ENCODE measurements at regions not wholly inside any gene's neighbourhood (a gene's known extent, or its start where the extent isn't known, plus 50 kb on each side); places are given as distances from the start of the nearest gene placed in this dataset.

DNA sequence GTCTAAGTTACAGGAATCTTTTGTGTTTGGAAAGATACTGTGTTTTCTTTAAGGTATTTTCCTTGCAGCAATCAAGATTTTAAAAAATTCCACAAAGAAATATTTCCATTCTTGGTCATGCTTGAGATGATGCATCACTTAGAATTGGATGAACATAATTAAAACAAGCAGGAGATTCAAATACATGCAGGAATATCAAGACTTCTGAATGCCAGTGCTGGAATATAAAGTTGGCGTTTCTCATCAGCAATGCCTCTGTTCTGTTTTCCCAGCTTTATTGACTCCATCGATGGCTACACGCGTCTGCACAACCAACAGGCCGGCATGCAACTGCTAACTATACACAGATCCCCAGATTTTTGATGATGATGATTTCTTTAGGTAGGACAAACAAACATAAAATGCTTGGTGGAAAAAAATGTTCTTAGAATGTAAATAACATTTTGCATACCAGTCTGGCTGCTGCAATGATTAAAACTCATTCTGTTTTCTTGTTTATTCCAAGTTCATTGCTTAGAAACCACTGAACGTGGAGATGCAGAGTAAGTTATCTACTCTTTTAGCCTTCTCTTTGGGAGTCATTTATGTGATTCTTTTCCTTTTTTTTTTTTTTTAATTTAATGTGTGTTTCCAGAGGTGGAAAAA is 91.3 kb upstream of the FAM171A1 start:
- Histone ChIP-seq H3K36me3 (no peaks in the 10 kb centered on the region), H3K27ac (no peak overlapping the region)
- DNase-seq: no peak

DNA sequence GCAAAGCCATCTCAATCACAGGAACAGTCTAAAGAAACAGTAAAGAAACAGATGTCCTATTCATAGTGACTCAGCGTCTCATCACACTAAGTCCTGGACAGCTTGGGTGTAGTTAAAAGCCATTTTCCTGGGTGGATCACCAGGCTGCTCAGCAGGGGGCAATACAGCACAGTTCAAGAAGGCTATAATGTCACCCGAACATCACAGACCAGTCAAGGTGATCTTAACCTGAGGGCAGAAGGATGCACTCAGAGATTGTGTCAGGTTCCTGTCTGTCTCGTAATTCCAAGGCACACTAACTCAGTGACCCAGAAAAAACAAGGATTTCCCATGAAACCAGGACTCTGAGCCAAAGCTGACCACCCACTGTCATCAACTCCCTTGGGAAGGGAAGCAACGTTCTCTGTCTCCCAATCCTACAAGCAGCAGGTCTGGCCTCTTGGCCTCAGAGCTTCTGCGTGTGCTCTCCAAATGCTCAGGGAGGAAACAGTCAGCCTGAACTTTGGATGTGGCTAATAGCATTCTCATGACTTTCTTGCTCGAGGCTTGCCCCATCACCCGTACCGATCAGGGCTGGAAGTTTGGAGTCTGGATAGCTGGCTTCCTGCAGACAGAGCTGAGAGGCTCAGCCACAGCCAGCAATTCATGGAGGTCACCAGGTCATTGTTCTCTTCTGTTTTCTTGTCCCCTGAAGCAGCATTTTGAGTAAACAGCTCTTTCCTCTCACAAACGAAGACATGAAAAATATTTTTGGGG is 90.4 kb upstream of the FAM171A1 start:
- Histone ChIP-seq H3K27me3 (no peaks in the 10 kb centered on the region), H3K9me3 (replicated peaks) (no peaks in the 10 kb centered on the region), H3K4me1 (no peaks in the 10 kb centered on the region), H3K27ac (no peak overlapping the region), H3K4me3 (no peak overlapping the region), H3K36me3 (no peaks in the 10 kb centered on the region)
- no peak for DNase-seq

More for the DNA sequence above, 91.3 kb upstream of the FAM171A1 start:
- Histone ChIP-seq H3K4me1 (no peaks in the 10 kb centered on the region), H3K4me3 (no peak overlapping the region), H3K9me3 (replicated peaks) (no peaks in the 10 kb centered on the region), H3K27me3 (no peaks in the 10 kb centered on the region)

DNA sequence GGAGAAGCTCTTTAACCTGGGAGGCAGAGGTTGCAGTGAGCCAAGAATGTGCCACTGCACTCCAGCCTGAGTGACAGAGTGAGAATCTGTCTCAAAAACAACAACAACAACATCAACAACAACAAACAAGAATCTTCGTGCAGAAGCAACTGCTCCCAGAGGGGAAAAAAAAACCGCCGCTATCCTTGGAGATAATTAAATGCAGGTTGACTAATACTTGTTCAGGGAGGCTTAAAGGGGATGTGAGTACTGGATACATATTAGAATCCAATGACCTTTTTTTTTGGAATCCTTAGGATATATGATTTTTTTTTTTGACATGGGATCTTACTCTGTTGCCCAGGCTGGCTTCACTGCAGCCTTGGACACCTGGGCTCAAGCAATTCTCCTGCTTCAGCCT is 89.6 kb upstream of the FAM171A1 start:
- H3K9me3 ChIP-seq (replicated peaks): no peaks in the 10 kb centered on the region
- no peak overlapping the region for H3K27ac ChIP-seq
- H3K27me3 ChIP-seq: no peaks in the 10 kb centered on the region
- DNase-seq: no peak
- no peak overlapping the region for H3K4me3 ChIP-seq
- H3K36me3 ChIP-seq: no peaks in the 10 kb centered on the region
- no peaks in the 10 kb centered on the region for H3K4me1 ChIP-seq

DNA sequence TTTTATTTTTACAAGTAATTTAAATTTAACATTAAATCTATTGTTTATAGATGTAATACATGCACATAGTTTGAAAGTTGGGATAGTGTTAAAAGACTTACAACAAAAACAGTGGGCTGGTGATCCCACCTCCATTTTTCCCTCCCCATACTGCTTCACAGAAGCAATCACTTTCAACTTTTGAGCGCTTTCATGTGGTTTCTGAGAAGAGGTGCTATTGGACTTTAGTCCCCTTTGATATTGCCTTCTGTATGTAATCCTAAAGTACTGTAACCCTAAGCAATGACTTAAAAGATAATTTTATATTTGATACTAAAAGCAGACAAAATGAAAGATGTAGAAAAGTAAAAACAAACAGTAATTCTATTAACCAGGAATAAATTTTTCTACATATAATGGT is 88.1 kb upstream of the FAM171A1 start:
- no peak overlapping the region for H3K27ac ChIP-seq
- H3K4me3 ChIP-seq: no peak overlapping the region
- H3K4me1 ChIP-seq: no peaks in the 10 kb centered on the region
- no peaks in the 10 kb centered on the region for H3K27me3 ChIP-seq
- H3K36me3 ChIP-seq: no peaks in the 10 kb centered on the region
- no peak for DNase-seq
- no peaks in the 10 kb centered on the region for H3K9me3 ChIP-seq (replicated peaks)

DNA sequence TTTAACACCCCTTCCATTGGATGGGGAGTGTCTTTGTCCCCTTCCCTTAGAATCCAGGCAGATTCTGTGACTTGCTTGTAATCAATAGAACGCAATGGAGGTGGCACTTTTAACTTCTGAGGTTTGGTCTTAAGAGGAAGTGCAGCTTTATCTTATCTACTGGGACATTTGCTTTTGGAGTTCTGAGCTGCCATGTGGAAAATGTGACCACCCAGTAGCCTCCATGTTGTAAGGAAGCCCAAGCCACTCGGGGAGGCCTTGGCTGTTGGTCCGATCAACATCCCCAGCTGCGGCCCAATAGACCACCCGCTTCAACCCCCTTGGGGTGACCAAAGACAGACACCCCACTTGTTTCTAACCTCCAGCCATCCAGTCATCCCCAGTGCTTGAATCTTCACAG is 86.3 kb upstream of the FAM171A1 start:
- H3K4me3 ChIP-seq: no peak overlapping the region
- H3K27me3 ChIP-seq: no peaks in the 10 kb centered on the region
- H3K36me3 ChIP-seq: no peaks in the 10 kb centered on the region
- no peak overlapping the region for H3K27ac ChIP-seq
- H3K4me1 ChIP-seq: no peaks in the 10 kb centered on the region
- H3K9me3 ChIP-seq (replicated peaks): no peaks in the 10 kb centered on the region
- no peak for DNase-seq

DNA sequence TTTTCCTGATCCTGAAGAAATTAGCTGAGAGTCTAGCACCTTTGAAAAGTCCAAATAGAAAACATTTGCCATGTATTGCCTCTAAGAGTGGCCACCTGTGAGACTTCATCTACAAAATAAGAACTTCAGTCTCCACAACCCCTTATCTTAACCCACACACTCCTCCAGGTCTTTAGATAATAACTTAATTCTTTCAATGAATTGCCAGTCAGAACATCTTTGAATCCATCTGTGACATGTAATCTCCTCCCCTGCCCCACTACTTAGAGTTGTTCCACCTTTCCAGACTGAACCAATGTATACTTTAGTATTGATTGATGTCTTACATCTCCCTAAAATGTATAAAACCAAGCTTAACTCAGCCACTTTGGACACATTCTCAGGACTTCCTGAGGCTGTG is 84.4 kb upstream of the FAM171A1 start:
- Histone ChIP-seq H3K4me1 (no peaks in the 10 kb centered on the region), H3K9me3 (replicated peaks) (no peaks in the 10 kb centered on the region), H3K27me3 (no peaks in the 10 kb centered on the region), H3K27ac (no peak overlapping the region), H3K4me3 (no peak overlapping the region), H3K36me3 (no peaks in the 10 kb centered on the region)
- DNase-seq: no peak

DNA sequence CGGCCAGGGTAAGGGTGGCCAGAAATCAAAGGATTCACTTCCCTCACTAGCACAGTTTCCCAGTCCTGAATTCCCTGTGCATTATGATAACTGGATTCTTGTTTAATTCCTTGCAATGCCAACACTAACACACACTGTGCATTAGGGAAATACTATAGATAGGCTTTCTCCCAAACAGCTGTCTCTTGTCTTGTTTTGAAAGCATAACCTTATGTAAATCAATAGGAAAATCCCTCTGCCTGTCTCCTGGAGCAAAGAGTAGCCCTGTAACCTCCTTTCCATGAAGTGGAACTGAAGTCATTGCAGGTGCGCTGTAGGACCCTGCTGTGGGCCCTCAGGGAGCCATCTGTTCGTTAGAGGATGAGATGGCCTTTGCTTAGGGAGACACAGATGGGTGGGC is 82.8 kb upstream of the FAM171A1 start:
- DNase-seq: no peak
- H3K9me3 ChIP-seq (replicated peaks): no peaks in the 10 kb centered on the region
- H3K36me3 ChIP-seq: no peaks in the 10 kb centered on the region
- H3K4me3 ChIP-seq: no peak overlapping the region
- no peaks in the 10 kb centered on the region for H3K27me3 ChIP-seq
- no peak overlapping the region for H3K27ac ChIP-seq
- no peaks in the 10 kb centered on the region for H3K4me1 ChIP-seq

DNA sequence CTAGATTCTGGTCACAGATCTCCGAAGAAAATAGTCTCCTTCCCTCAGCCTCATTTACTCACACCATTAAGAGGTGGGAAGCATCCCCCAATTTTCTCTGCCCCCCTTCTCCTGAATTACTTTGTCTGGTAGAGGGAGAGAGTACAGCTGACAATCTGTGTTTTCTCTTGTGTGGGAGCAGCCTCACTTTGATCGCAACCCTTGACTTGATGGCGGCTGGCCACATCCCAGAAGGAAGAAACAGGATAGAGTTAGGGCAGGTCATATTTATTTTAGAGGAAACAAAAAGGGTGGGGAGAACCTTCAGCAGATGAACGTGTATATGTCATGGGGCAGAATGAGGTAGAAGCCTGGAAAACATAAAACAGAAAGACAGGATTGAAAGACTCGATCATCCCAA is 82.4 kb upstream of the FAM171A1 start:
- DNase-seq: no peak
- Histone ChIP-seq H3K27me3 (no peaks in the 10 kb centered on the region), H3K27ac (no peak overlapping the region), H3K9me3 (replicated peaks) (no peaks in the 10 kb centered on the region), H3K4me3 (no peak overlapping the region), H3K36me3 (no peaks in the 10 kb centered on the region), H3K4me1 (no peaks in the 10 kb centered on the region)

DNA sequence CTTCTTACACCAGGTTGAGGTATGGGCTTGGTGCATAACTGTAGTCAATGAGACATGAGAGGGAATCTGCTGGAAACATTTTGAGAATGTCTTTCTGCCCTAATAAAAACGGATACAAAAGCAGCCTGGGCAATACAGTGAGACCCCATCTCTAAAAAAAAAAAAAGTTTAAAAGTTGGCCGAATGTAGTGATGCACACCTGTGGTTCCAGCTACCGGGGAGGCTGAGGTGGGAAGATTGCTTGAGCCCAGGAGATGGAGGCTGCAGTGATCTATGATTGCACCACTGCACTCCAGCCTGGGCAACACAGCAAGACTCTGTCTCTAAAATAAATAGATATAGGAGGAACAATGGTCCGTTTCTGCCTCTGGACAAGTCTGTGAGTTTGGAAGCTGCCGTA is 81.5 kb upstream of the FAM171A1 start:
- Histone ChIP-seq H3K27me3 (no peaks in the 10 kb centered on the region), H3K4me1 (no peaks in the 10 kb centered on the region), H3K27ac (no peak overlapping the region), H3K36me3 (no peaks in the 10 kb centered on the region), H3K9me3 (replicated peaks) (no peaks in the 10 kb centered on the region), H3K4me3 (no peak overlapping the region)
- DNase-seq: no peak

DNA sequence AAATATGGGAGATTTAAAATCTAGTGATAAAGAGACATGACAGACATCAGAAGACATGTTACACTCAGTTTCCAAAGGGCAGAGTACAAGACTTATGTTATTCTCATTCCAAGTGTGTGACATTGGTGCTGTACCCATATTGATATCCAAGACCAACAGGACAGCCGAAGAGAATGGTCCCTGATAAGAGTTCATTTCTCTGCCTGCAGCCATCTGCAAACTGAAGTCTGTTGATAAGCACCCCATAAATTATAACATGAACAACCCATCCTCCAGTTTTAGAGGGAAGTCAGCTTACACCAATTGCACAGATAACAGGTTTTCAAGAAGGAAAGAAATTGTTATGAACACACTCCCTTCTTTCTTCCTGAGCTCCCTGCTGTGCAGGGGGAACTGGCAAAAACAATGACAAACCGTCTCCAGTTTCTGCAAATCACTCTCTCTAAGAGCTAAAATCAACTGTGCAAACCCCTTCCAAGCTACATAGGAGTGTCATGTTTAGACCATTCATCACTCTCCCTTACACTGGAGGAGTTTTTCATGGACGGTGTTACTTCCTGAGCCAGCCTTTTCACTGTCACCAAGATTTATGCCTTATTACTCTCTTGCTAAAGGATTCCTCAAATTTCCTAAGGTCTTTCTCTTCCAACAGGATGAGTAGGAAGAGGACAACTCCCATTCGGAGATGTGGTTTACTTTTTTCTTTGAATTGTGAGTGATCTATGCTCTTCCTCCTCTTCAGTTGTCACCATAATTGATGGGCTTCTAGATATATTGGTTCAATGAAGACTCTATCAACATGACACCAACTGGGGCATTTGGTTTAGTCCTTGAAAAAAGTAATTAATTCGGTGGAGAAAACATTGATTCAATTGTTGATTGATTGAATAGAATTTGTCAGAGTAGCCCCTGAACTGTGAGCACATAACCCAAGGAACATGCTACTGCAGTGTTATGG is 80.3 kb upstream of the FAM171A1 start:
- Histone ChIP-seq H3K27me3 (no peaks in the 10 kb centered on the region), H3K9me3 (replicated peaks) (no peaks in the 10 kb centered on the region), H3K27ac (no peak overlapping the region), H3K4me3 (no peak overlapping the region), H3K36me3 (no peaks in the 10 kb centered on the region), H3K4me1 (no peaks in the 10 kb centered on the region)
- no peak for DNase-seq

DNA sequence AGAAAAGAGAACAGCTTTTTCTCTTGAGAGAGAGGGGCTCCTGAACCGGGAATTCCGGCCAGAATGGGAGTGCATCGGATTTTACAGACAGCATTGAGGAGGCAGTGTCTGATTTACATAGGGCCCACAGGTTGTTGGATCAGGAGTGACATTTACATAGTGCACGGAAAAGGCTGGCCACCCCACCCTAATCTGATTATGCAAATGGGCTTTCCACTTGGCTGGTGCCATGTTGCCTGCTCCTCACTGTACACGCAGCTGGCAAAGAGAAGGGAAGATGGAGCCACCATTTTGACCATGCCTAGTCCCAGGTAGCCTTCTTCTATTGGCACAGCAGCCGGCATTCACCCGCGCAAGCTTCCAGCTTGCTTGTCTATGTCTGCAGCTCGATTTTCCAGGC is 77.5 kb upstream of the FAM171A1 start:
- Histone ChIP-seq H3K9me3 (replicated peaks) (no peaks in the 10 kb centered on the region), H3K4me1 (no peaks in the 10 kb centered on the region), H3K36me3 (no peaks in the 10 kb centered on the region), H3K4me3 (no peak overlapping the region), H3K27me3 (no peaks in the 10 kb centered on the region), H3K27ac (no peak overlapping the region)
- DNase-seq: no peak

DNA sequence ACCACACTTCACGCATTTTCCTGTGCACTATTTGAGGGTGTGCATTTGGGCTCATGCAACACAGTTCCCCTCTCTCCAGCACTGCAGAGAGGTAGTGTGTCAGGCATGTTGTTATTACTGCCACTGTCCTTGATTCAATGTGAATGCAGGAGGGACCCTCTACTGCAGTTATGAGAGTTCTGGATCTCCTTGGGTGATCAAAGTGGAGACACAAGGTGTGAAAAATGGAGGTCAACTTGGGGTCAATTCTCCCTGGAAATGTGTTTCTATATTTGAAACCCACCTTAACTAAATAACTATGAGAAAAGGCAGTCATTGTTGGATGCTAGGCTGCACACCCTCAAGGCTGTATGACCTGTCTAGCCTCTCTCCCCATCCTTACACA is 73.9 kb upstream of the FAM171A1 start:
- no peaks in the 10 kb centered on the region for H3K36me3 ChIP-seq
- H3K27ac ChIP-seq: no peak overlapping the region
- DNase-seq: no peak
- H3K4me3 ChIP-seq: no peak overlapping the region
- H3K27me3 ChIP-seq: no peaks in the 10 kb centered on the region
- H3K9me3 ChIP-seq (replicated peaks): no peaks in the 10 kb centered on the region
- no peaks in the 10 kb centered on the region for H3K4me1 ChIP-seq

DNA sequence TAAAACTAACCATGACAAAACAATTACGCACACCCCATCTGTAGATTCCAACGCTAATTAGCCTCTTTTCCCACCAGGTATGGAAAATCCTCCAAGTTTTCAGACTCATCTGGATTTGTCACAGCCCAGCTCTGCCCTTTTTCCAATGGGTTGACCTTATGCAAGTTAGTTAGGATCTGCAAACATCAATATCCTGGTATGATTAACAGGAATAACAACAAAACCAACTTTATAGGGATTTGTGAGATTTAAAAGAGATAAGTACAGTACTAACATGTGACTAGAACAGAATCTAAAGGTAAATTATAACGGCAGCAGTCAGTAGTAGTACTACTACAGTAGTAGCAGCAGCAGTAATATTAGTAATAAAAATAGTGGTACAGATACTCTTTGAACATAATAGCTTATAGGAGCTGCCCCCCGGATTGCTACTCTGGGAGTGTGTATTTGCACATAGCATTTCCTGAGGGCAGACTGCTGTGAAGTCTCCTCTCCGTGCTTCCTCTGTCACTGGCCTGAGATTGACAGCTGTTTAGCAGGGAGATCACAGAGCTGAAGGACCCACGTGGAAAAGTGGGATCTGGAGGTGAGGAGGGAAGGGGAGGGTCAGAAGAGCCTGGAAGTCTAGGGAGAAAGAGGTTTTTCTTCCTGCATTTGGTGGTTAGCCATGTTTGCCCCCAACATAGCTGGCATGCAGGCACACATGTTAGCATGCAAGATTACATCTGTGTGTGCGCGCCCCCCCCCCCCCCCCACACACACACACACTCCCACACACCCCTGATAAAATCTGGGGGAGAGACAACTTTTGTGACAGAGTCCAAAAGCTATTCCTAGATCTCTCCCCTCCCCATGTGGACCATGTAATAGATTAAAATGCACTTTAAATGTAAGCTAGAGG is 73.3 kb upstream of the FAM171A1 start:
- Histone ChIP-seq H3K4me1 (no peaks in the 10 kb centered on the region), H3K36me3 (no peaks in the 10 kb centered on the region), H3K4me3 (no peak overlapping the region), H3K9me3 (replicated peaks) (no peaks in the 10 kb centered on the region), H3K27me3 (no peaks in the 10 kb centered on the region), H3K27ac (no peak overlapping the region)
- DNase-seq: no peak

DNA sequence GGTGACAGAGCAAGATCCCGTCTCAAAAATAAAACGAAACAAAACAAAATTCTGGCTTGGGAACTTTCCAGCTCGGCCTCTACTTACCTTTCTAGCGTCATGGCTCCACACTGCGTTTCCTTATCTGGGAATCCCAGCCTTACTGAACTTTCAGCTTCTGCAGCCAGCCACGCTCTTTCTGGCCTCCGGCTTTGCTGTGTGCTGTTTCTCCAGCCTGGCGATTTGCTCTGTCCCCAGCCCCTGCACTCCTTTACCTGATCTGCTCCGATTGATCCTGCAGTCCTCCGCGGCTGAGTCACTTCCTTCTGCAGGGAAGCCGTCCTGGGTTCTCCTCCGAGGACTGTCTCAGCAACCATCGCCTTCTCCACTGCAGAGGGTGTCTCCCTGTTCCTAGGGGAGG is 71.0 kb upstream of the FAM171A1 start:
- no peak for DNase-seq
- no peaks in the 10 kb centered on the region for H3K27me3 ChIP-seq
- H3K4me3 ChIP-seq: no peak overlapping the region
- H3K9me3 ChIP-seq (replicated peaks): no peaks in the 10 kb centered on the region
- H3K36me3 ChIP-seq: no peaks in the 10 kb centered on the region
- H3K4me1 ChIP-seq: no peaks in the 10 kb centered on the region
- no peak overlapping the region for H3K27ac ChIP-seq

Measured in SJCRH30 (cell line).